H1 (cell line): ENCODE measurements at regions not wholly inside any gene's neighbourhood (a gene's known extent, or its start where the extent isn't known, plus 50 kb on each side); places are given as distances from the start of the nearest gene placed in this dataset.

Experiments
- CTCF ChIA-PET: fragments of 300-600 bp; sonication (Branson Sonifier 250); formaldehyde crosslinking; loops from one replicate; lab custom pipeline; 2021; ENCODE audit not compliant: partially characterized antibody; lab: Charles Lee
- POLR2A ChIA-PET: fragments of 300-600 bp; sonication (Branson Sonifier 250); formaldehyde crosslinking; loops from one replicate; lab custom pipeline; 2021; ENCODE audit warnings: inconsistent platforms; ENCODE audit not compliant: partially characterized antibody; lab: Charles Lee
- DNase-seq, 2 experiments: peaks; one replicate each; pipeline versions ENCODE4 v3.0.0 to v3.0.0-alpha.2; 2010 to 2022; ENCODE audit warnings: low spot score in 2 of 2, low read depth in 1 of 2, mixed read lengths in 1 of 2
- FAIRE-seq: peaks from 2 replicates; lab custom pipeline; 2011; peaks lifted over from hg19 to GRCh38; lab: Jason Lieb, UNC
- H2AFZ ChIP-seq: 2 replicates; pipeline ENCODE4 v1.8.1; 2012; ENCODE audit warnings: low read length, inconsistent platforms
- H2AK5ac ChIP-seq: 2 replicates; pipeline ENCODE4 v1.6.1; 2013; ENCODE audit warnings: low read depth, low read length
- H2BK120ac ChIP-seq: replicated peaks from 2 replicates; pipeline ENCODE3; 2013; ENCODE audit warnings: low read depth, low read length, inconsistent platforms
- H2BK12ac ChIP-seq: 2 replicates; pipeline ENCODE4 v1.6.1; 2013; ENCODE audit warnings: low read depth, low read length
- H2BK15ac ChIP-seq: 2 replicates; pipeline ENCODE4 v1.6.1; 2013; ENCODE audit warnings: low read length
- H2BK20ac ChIP-seq: 2 replicates; pipeline ENCODE4 v1.6.1; 2013; ENCODE audit warnings: low read length
- H2BK5ac ChIP-seq: 2 replicates; pipeline ENCODE4 v1.6.1; 2013; ENCODE audit warnings: low read depth, low read length
- H3K14ac ChIP-seq: 2 replicates; pipeline ENCODE4 v1.6.1; 2013; ENCODE audit warnings: inconsistent platforms; ENCODE audit not compliant: insufficient read length
- H3K18ac ChIP-seq: 2 replicates; pipeline ENCODE4 v1.6.1; 2013; ENCODE audit warnings: low read length; ENCODE audit errors: extremely low read depth
- H3K23ac ChIP-seq: 2 replicates; pipeline ENCODE4 v1.6.1; 2013; ENCODE audit warnings: inconsistent platforms; ENCODE audit not compliant: insufficient read length
- H3K23me2 ChIP-seq: 2 replicates; pipeline ENCODE4 v1.6.1; 2013; ENCODE audit warnings: low read depth, low read length
- H3K27ac ChIP-seq: 2 replicates; pipeline ENCODE4 v1.6.1; 2011; ENCODE audit warnings: low read depth, low read length, inconsistent platforms
- H3K27me3 ChIP-seq, 4 experiments: replicated peaks in 1 of 4; 1 replicate in 1 of 4; 2 replicates in 3 of 4; pipeline versions ENCODE4 v1.6.1 to v1.8.1; 2011 to 2013; ENCODE audit warnings: low read length in 3 of 4, mild to moderate bottlenecking in 3 of 4, inconsistent platforms in 2 of 4, mixed read lengths in 2 of 4, moderate library complexity in 1 of 4; ENCODE audit not compliant: control insufficient read depth in 3 of 4, insufficient read depth in 3 of 4; ENCODE audit errors: extremely low read depth in 1 of 4
- H3K36me3 ChIP-seq, 4 experiments: 2 replicates each; pipeline versions ENCODE4 v1.6.1 to v1.8.1; 2011 to 2013; ENCODE audit warnings: mild to moderate bottlenecking in 4 of 4, low read length in 3 of 4, moderate library complexity in 2 of 4, control low read depth in 1 of 4, inconsistent platforms in 1 of 4; ENCODE audit not compliant: insufficient read depth in 4 of 4, control insufficient read depth in 2 of 4
- H3K4ac ChIP-seq: replicated peaks from 2 replicates; pipeline ENCODE3; 2013; ENCODE audit warnings: low read length, low read depth, mixed read lengths, inconsistent platforms; ENCODE audit not compliant: insufficient read length
- H3K4me1 ChIP-seq, 4 experiments: replicated peaks in 1 of 4; 1 replicate in 1 of 4; 2 replicates in 3 of 4; pipeline versions ENCODE4 v1.6.1 to v1.8.1; 2011 to 2013; ENCODE audit warnings: low read length in 3 of 4, inconsistent platforms in 2 of 4, mixed read lengths in 1 of 4; ENCODE audit not compliant: insufficient read depth in 4 of 4, control insufficient read depth in 3 of 4
- H3K4me2 ChIP-seq, 2 experiments: 2 replicates each; pipeline versions ENCODE4 v1.6.1 to v1.8.1; 2011 to 2013; ENCODE audit warnings: low read depth in 2 of 2, low read length in 2 of 2, control low read depth in 1 of 2, inconsistent platforms in 1 of 2, mild to moderate bottlenecking in 1 of 2; ENCODE audit not compliant: insufficient read depth in 1 of 2
- H3K4me3 ChIP-seq, 4 experiments: fragments of 200-600, 300-600 bp in 1 of 4; sonication (generic), shearing (Covaris generic), sonication (Bioruptor Twin) in 1 of 4; 2 replicates each; pipeline versions ENCODE4 v1.5.1 to v1.8.1; 2011 to 2016; ENCODE audit warnings: low read length in 4 of 4, low read depth in 3 of 4, control low read depth in 2 of 4, inconsistent platforms in 2 of 4, mild to moderate bottlenecking in 2 of 4, mixed read lengths in 1 of 4, moderate library complexity in 1 of 4; ENCODE audit not compliant: insufficient read depth in 2 of 4; ENCODE audit errors: extremely low read depth in 1 of 4
- H3K56ac ChIP-seq: replicated peaks from 2 replicates; pipeline ENCODE3; 2013; ENCODE audit warnings: low read depth, mild to moderate bottlenecking, mixed read lengths, low read length, inconsistent platforms; ENCODE audit not compliant: insufficient read length
- H3K79me1 ChIP-seq: 2 replicates; pipeline ENCODE4 v1.6.1; 2013; ENCODE audit warnings: low read depth, low read length, control low read depth
- H3K79me2 ChIP-seq, 2 experiments: 2 replicates each; pipeline versions ENCODE4 v1.6.1 to v1.8.1; 2012 to 2013; ENCODE audit warnings: low read length in 2 of 2, mild to moderate bottlenecking in 2 of 2, inconsistent platforms in 1 of 2; ENCODE audit not compliant: insufficient read depth in 2 of 2, control insufficient read depth in 1 of 2
- H3K9ac ChIP-seq, 4 experiments: replicated peaks in 1 of 4; 1 replicate in 1 of 4; 2 replicates in 3 of 4; pipeline versions ENCODE4 v1.6.1 to v1.8.1; 2011 to 2013; ENCODE audit warnings: low read depth in 3 of 4, low read length in 3 of 4, control low read depth in 2 of 4, mild to moderate bottlenecking in 2 of 4, moderate library complexity in 2 of 4, inconsistent platforms in 1 of 4; ENCODE audit errors: extremely low read depth in 1 of 4
- H3K9me3 ChIP-seq, 2 experiments: 2 replicates each; pipeline versions ENCODE4 v1.6.1 to v1.8.1; 2012 to 2013; ENCODE audit warnings: mild to moderate bottlenecking in 2 of 2, moderate library complexity in 2 of 2, control low read depth in 1 of 2, inconsistent platforms in 1 of 2, low read depth in 1 of 2, low read length in 1 of 2, mixed read lengths in 1 of 2; ENCODE audit not compliant: insufficient read depth in 2 of 2
- H4K20me1 ChIP-seq, 2 experiments: replicated peaks in 1 of 2; 2 replicates each; pipeline versions ENCODE3 to v1.8.1; 2011 to 2013; ENCODE audit warnings: inconsistent platforms in 2 of 2, low read length in 2 of 2, mild to moderate bottlenecking in 1 of 2; ENCODE audit not compliant: insufficient read depth in 2 of 2, control insufficient read depth in 1 of 2
- H4K5ac ChIP-seq: 2 replicates; pipeline ENCODE4 v1.6.1; 2013; ENCODE audit warnings: low read length, low read depth, mixed read lengths, inconsistent platforms; ENCODE audit not compliant: insufficient read length
- H4K8ac ChIP-seq: 2 replicates; pipeline ENCODE4 v1.8.0; 2013; ENCODE audit warnings: mild to moderate bottlenecking, moderate library complexity, low read length, inconsistent platforms; ENCODE audit not compliant: insufficient read depth; ENCODE audit errors: extremely low read depth
- H4K91ac ChIP-seq: replicated peaks from 2 replicates; pipeline ENCODE3; 2013; ENCODE audit warnings: low read length, mixed read lengths, inconsistent platforms; ENCODE audit not compliant: insufficient read length
- HDAC6 ChIP-seq: IDR thresholded peaks from one replicate; pipeline ENCODE4 v1.7.1; 2012; ENCODE audit warnings: low read depth, mild to moderate bottlenecking, inconsistent platforms, low read length, moderate library complexity
- RAD21 ChIP-seq, 2 experiments: IDR thresholded peaks in 1 of 2; conservative IDR thresholded peaks in 1 of 2; 2 replicates each; pipeline ENCODE4 v1.6.1; 2011; ENCODE audit warnings: low read depth in 2 of 2, low read length in 2 of 2, improper control_type of control experiment in 1 of 2, inconsistent platforms in 1 of 2, mild to moderate bottlenecking in 1 of 2, moderate library complexity in 1 of 2
- TF ChIP-seq, protein P1 (sequence below), 3 experiments: IDR thresholded peaks; 1 replicate in 2 of 3; 2 replicates in 1 of 3; pipeline versions ENCODE4 v1.5.1 to v1.6.1; 2011; ENCODE audit warnings: low read length in 3 of 3, mild to moderate bottlenecking in 3 of 3, inconsistent platforms in 2 of 3, low read depth in 1 of 3, moderate library complexity in 1 of 3; ENCODE audit not compliant: insufficient read depth in 1 of 3; ENCODE audit errors: control extremely low read depth in 1 of 3

GRCh38 chr2:146661473-146662096 lies 1183.2 kb upstream of the ACVR2A start:
- Histone ChIP-seq H3K4me2 (no peak overlapping the region), H2BK5ac (no peak overlapping the region), H3K79me1 (no peaks in the 10 kb centered on the region), H3K18ac (no peak overlapping the region; the same call in 1 of the 2 replicates), H2BK120ac (no peak overlapping the region), H3K27ac (no peak overlapping the region), H3K23me2 (no peaks in the 10 kb centered on the region), H3K79me2 (no peaks in the 10 kb centered on the region), H4K20me1 (no peaks in the 10 kb centered on the region), H2BK15ac (no peak overlapping the region), H4K5ac (peak overlapping the region; percentile 78), H2BK12ac (no peak overlapping the region), H3K4me3 (no peak overlapping the region), H3K27me3 (no peaks in the 10 kb centered on the region), H3K56ac (no peak overlapping the region), H3K23ac (no peak overlapping the region), H2AFZ (no peak overlapping the region), H2AK5ac (no peak overlapping the region), H3K9me3 (peaks cover 6 to 7% of the 10 kb centered on the region in 2 experiments; a peak in 3 of 4 replicates), H3K36me3 (peaks cover 0 to 6% (median 2%) of the 10 kb centered on the region in 4 experiments; a peak in 2 of 8 replicates), H4K91ac (no peak overlapping the region), H3K9ac (no peak overlapping the region), H3K14ac (no peak overlapping the region), H4K8ac (no peak overlapping the region), H3K4me1 (peaks cover 0 to 3% (median 1%) of the 10 kb centered on the region in 4 experiments; a peak in 2 of 7 replicates), H2BK20ac (no peak overlapping the region), H3K4ac (no peak overlapping the region)
- no peak for DNase-seq
- FAIRE-seq = peak; percentile 28
- POLR2A ChIA-PET = interaction anchor here (0.6 kb wide), 1 partner anchor 199 kb away, joined by 3 read pairs; no protein-coding TSS in a partner anchor
- TF ChIP-seq RAD21 (IDR thresholded peaks at IDR 0.05 in 1 of 2, conservative IDR thresholded peaks at IDR 0.05 in 1 of 2; ENCODE audit: low read depth in 2 of 2, low read length in 2 of 2) (peak; percentile 91 to 93), HDAC6 (no peak)
- TF ChIP-seq, protein P1, sequence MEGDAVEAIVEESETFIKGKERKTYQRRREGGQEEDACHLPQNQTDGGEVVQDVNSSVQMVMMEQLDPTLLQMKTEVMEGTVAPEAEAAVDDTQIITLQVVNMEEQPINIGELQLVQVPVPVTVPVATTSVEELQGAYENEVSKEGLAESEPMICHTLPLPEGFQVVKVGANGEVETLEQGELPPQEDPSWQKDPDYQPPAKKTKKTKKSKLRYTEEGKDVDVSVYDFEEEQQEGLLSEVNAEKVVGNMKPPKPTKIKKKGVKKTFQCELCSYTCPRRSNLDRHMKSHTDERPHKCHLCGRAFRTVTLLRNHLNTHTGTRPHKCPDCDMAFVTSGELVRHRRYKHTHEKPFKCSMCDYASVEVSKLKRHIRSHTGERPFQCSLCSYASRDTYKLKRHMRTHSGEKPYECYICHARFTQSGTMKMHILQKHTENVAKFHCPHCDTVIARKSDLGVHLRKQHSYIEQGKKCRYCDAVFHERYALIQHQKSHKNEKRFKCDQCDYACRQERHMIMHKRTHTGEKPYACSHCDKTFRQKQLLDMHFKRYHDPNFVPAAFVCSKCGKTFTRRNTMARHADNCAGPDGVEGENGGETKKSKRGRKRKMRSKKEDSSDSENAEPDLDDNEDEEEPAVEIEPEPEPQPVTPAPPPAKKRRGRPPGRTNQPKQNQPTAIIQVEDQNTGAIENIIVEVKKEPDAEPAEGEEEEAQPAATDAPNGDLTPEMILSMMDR (IDR thresholded peaks at IDR 0.05; ENCODE audit: control extremely low read depth in 1 of 3, insufficient read depth in 1 of 3, low read depth in 1 of 3, low read length in 3 of 3) = peak in 2 of 3 experiments; percentile 28 to 42; a peak in 2 of 4 replicates
- CTCF ChIA-PET = interaction anchor here (0.9 to 1.2 kb wide), 4 partner anchors 224 to 909 kb away, joined by 3 read pairs; no protein-coding TSS in a partner anchor
